H9 (cell line): ENCODE measurements at regions not wholly inside any gene's neighbourhood (a gene's known extent, or its start where the extent isn't known, plus 50 kb on each side); places are given as distances from the start of the nearest gene placed in this dataset.

ENCODE experiments used
- DNase-seq: peaks from one replicate; pipeline ENCODE4 v3.0.0-alpha.2; 2017
- H2AFZ ChIP-seq: one replicate; pipeline ENCODE4 v1.6.1; 2013; ENCODE audit warnings: mild to moderate bottlenecking, low read length, control low read depth, moderate library complexity
- H2AK5ac ChIP-seq: 2 replicates; pipeline ENCODE4 v1.6.1; 2013; ENCODE audit warnings: low read length, control low read depth, mixed read lengths; ENCODE audit not compliant: insufficient read length
- H2BK120ac ChIP-seq: one replicate; pipeline ENCODE4 v1.6.1; 2013; ENCODE audit warnings: low read depth, mild to moderate bottlenecking, low read length, control low read depth, inconsistent platforms; ENCODE audit not compliant: poor library complexity, severe bottlenecking
- H2BK12ac ChIP-seq: 2 replicates; pipeline ENCODE4 v1.6.1; 2013; ENCODE audit warnings: low read length, control low read depth, mixed read lengths, low read depth; ENCODE audit not compliant: insufficient read length
- H2BK15ac ChIP-seq: 2 replicates; pipeline ENCODE4 v1.6.1; 2013; ENCODE audit warnings: low read depth, low read length, control low read depth
- H2BK20ac ChIP-seq: one replicate; pipeline ENCODE4 v1.6.1; 2013; ENCODE audit warnings: low read depth, mild to moderate bottlenecking, low read length, control low read depth, inconsistent platforms; ENCODE audit not compliant: poor library complexity, severe bottlenecking
- H2BK5ac ChIP-seq: 2 replicates; pipeline ENCODE4 v1.6.1; 2013; ENCODE audit warnings: low read length, control low read depth, mixed read lengths; ENCODE audit not compliant: insufficient read length
- H3K14ac ChIP-seq: 2 replicates; pipeline ENCODE4 v1.6.1; 2013; ENCODE audit warnings: low read length, control low read depth; ENCODE audit not compliant: insufficient read depth
- H3K18ac ChIP-seq: 2 replicates; pipeline ENCODE4 v1.6.1; 2013; ENCODE audit warnings: low read depth, mild to moderate bottlenecking, mixed read lengths, low read length, control low read depth; ENCODE audit not compliant: insufficient read length
- H3K23ac ChIP-seq: 2 replicates; pipeline ENCODE4 v1.6.1; 2013; ENCODE audit warnings: low read length, control low read depth, mixed read lengths, low read depth; ENCODE audit not compliant: insufficient read length
- H3K23me2 ChIP-seq: 2 replicates; pipeline ENCODE4 v1.6.1; 2013; ENCODE audit warnings: low read depth, mild to moderate bottlenecking, mixed read lengths, low read length, control low read depth; ENCODE audit not compliant: insufficient read length, poor library complexity, severe bottlenecking
- H3K27ac ChIP-seq: 2 replicates; pipeline ENCODE4 v1.5.1; 2013; ENCODE audit warnings: low read length, control low read depth, mixed read lengths, low read depth; ENCODE audit not compliant: insufficient read length
- H3K27me3 ChIP-seq: 2 replicates; pipeline ENCODE4 v1.6.1; 2013; ENCODE audit warnings: low read length, control low read depth, inconsistent platforms; ENCODE audit not compliant: insufficient read depth
- H3K4ac ChIP-seq: 2 replicates; pipeline ENCODE4 v1.6.1; 2013; ENCODE audit warnings: low read depth, mild to moderate bottlenecking, control low read depth, inconsistent platforms, low read length, moderate library complexity
- H3K4me1 ChIP-seq: 2 replicates; pipeline ENCODE4 v1.6.1; 2013; ENCODE audit warnings: low read length, control low read depth, inconsistent platforms; ENCODE audit not compliant: insufficient read depth
- H3K4me2 ChIP-seq: 2 replicates; pipeline ENCODE4 v1.6.1; 2013; ENCODE audit warnings: low read length, control low read depth, mixed read lengths; ENCODE audit not compliant: insufficient read length, insufficient read depth
- H3K56ac ChIP-seq: 2 replicates; pipeline ENCODE4 v1.6.1; 2013; ENCODE audit warnings: low read depth, mild to moderate bottlenecking, mixed read lengths, low read length, control low read depth; ENCODE audit not compliant: insufficient read length
- H3K79me1 ChIP-seq: 2 replicates; pipeline ENCODE4 v1.6.1; 2013; ENCODE audit warnings: low read depth, mild to moderate bottlenecking, moderate library complexity, low read length, control low read depth, inconsistent platforms; ENCODE audit not compliant: insufficient read depth, poor library complexity, severe bottlenecking
- H3K79me2 ChIP-seq: 2 replicates; pipeline ENCODE4 v1.6.1; 2013; ENCODE audit warnings: low read length, control low read depth, inconsistent platforms; ENCODE audit not compliant: insufficient read depth
- H3K9ac ChIP-seq: 2 replicates; pipeline ENCODE4 v1.6.1; 2013; ENCODE audit warnings: low read length, control low read depth, mixed read lengths; ENCODE audit not compliant: insufficient read length; ENCODE audit errors: extremely low read depth
- H3K9me3 ChIP-seq: one replicate; pipeline ENCODE4 v1.6.1; 2013; ENCODE audit warnings: low read depth, low read length, inconsistent platforms; ENCODE audit not compliant: control insufficient read depth
- H3T11ph ChIP-seq: one replicate; pipeline ENCODE4 v1.6.1; 2013; ENCODE audit warnings: mild to moderate bottlenecking, low read length, control low read depth, inconsistent platforms
- H4K20me1 ChIP-seq: one replicate; pipeline ENCODE4 v1.6.1; 2013; ENCODE audit not compliant: control insufficient read depth, insufficient read length, insufficient read depth
- H4K5ac ChIP-seq: 2 replicates; pipeline ENCODE4 v1.6.1; 2013; ENCODE audit warnings: low read depth, mild to moderate bottlenecking, mixed read lengths, low read length, control low read depth; ENCODE audit not compliant: insufficient read length
- H4K8ac ChIP-seq: replicated peaks from 2 replicates; pipeline ENCODE4 v1.6.1; 2013; ENCODE audit warnings: low read length, control low read depth, mixed read lengths, low read depth; ENCODE audit not compliant: insufficient read length
- H4K91ac ChIP-seq: 2 replicates; pipeline ENCODE4 v1.6.1; 2013; ENCODE audit warnings: low read depth, mild to moderate bottlenecking, moderate library complexity, mixed read lengths, low read length, control low read depth; ENCODE audit not compliant: insufficient read length
- H3K27ac Mint-ChIP-seq, 3 experiments: 2 replicates in 2 of 3; 3 replicates in 1 of 3; pipeline ENCODE4 v1.8.0; 2020 to 2021; ENCODE audit warnings: mixed read lengths in 3 of 3, mild to moderate bottlenecking in 1 of 3, moderate library complexity in 1 of 3
- H3K27me3 Mint-ChIP-seq: 2 replicates; pipeline ENCODE4 v1.8.0; 2021; ENCODE audit warnings: low read depth, mild to moderate bottlenecking, moderate library complexity, mixed read lengths
- H3K36me3 Mint-ChIP-seq, 3 experiments: 2 replicates in 2 of 3; 3 replicates in 1 of 3; pipeline ENCODE4 v1.8.0; 2020 to 2021; ENCODE audit warnings: low read depth in 3 of 3, mixed read lengths in 3 of 3; ENCODE audit not compliant: insufficient read depth in 1 of 3
- H3K4me1 Mint-ChIP-seq, 2 experiments: 2 replicates each; pipeline ENCODE4 v1.8.0; 2020; ENCODE audit warnings: mixed read lengths in 2 of 2
- H3K4me3 Mint-ChIP-seq, 2 experiments: 2 replicates in 1 of 2; 3 replicates in 1 of 2; pipeline ENCODE4 v1.8.0; 2020 to 2021; ENCODE audit warnings: mild to moderate bottlenecking in 2 of 2, mixed read lengths in 2 of 2, moderate library complexity in 1 of 2
- H3K9me3 Mint-ChIP-seq, 2 experiments: 2 replicates in 1 of 2; 3 replicates in 1 of 2; pipeline ENCODE4 v1.8.0; 2020; ENCODE audit warnings: mild to moderate bottlenecking in 2 of 2, mixed read lengths in 2 of 2, moderate library complexity in 1 of 2
- CTCF ChIP-seq: fragments of 200-600 bp; sonication (generic); conservative IDR thresholded peaks from 3 replicates; pipeline ENCODE4 v1.8.0; 2021; ENCODE audit warnings: antibody characterized with exemption, mild to moderate bottlenecking
- WGBS: extraction: QIAGEN DNeasy Blood & Tissue Kit; methylation state at CpG from one replicate; pipeline ENCODE4 v1.1.7; 2013; ENCODE audit warnings: missing lambda C conversion rate, low lambda C conversion rate, mixed read lengths; ENCODE audit not compliant: insufficient read length; ENCODE audit errors: extremely low coverage; 5-methylcytosine and 5-hydroxymethylcytosine counted together

GRCh38 chr7:135827391-135827790, 78.8 kb upstream of the FAM180A start:
- H4K91ac ChIP-seq: no peak overlapping the region
- no peak overlapping the region for H2AFZ ChIP-seq
- H3K9ac ChIP-seq: no peak overlapping the region
- no peak overlapping the region for H4K8ac ChIP-seq
- H3K27ac ChIP-seq: no peak overlapping the region
- H3K23ac ChIP-seq: no peak overlapping the region
- H3K79me1 ChIP-seq: no peaks in the 10 kb centered on the region
- peaks cover 8 to 11% of the 10 kb centered on the region in 2 experiments for H3K4me1 Mint-ChIP-seq
- H3K4me2 ChIP-seq: no peak overlapping the region
- no peak overlapping the region for H3K4me3 Mint-ChIP-seq
- H3K79me2 ChIP-seq: no peaks in the 10 kb centered on the region
- no peak for DNase-seq
- no peaks in the 10 kb centered on the region for H3K23me2 ChIP-seq
- H3K56ac ChIP-seq: no peak overlapping the region
- H3K27ac Mint-ChIP-seq: no peak overlapping the region
- no peaks in the 10 kb centered on the region for H3K27me3 ChIP-seq
- H3T11ph ChIP-seq: no peak overlapping the region
- no peak overlapping the region for H4K5ac ChIP-seq
- no peak for TF ChIP-seq CTCF
- H2BK5ac ChIP-seq: no peak overlapping the region
- no peaks in the 10 kb centered on the region for H3K9me3 ChIP-seq
- no peaks in the 10 kb centered on the region for H4K20me1 ChIP-seq
- no peak overlapping the region for H2AK5ac ChIP-seq
- H2BK15ac ChIP-seq: no peak overlapping the region
- H3K27me3 Mint-ChIP-seq: no peaks in the 10 kb centered on the region
- no peak overlapping the region for H3K4ac ChIP-seq
- H2BK20ac ChIP-seq: no peak overlapping the region
- no peaks in the 10 kb centered on the region for H3K36me3 Mint-ChIP-seq
- H2BK120ac ChIP-seq: no peak overlapping the region
- H3K18ac ChIP-seq: no peak overlapping the region
- no peaks in the 10 kb centered on the region for H3K4me1 ChIP-seq
- no peaks in the 10 kb centered on the region for H3K9me3 Mint-ChIP-seq
- H2BK12ac ChIP-seq: no peak overlapping the region
- no CpG with 5 or more reads among the region's 2 CpGs for WGBS
- no peak overlapping the region for H3K14ac ChIP-seq
